ENCODE measurements at regions not wholly inside any gene's neighbourhood (a gene's known extent, or its start where the extent isn't known, plus 50 kb on each side); places are given as distances from the start of the nearest gene placed in this dataset.

DNA sequence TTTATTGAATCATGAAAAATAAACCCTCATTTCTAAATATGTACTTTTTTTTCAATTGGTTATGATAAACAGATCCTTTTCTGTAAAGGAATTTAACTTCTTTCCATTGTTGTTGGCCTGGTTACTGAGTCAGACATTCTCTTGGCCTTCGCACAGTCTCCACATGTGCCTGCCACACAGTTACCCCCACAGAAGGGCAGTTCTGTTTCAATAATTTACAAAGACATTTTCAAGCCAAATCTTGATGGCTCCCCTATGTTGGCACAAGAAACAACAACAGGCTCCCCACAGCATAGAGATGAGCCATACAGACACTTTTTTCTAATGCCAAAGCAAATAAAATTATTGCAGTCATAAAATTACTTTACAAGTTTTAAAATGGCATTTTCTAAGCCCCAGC lies 55.6 kb upstream of the BEND6 start:
- Histone ChIP-seq H3K27ac (no peak overlapping the region), H3K27me3 (no peaks in the 10 kb centered on the region), H3K36me3 (no peaks in the 10 kb centered on the region), H3K9me3 (no peaks in the 10 kb centered on the region), H3K4me3 (no peak overlapping the region), H3K4me1 (no peaks in the 10 kb centered on the region)
- TF ChIP-seq, protein P1, sequence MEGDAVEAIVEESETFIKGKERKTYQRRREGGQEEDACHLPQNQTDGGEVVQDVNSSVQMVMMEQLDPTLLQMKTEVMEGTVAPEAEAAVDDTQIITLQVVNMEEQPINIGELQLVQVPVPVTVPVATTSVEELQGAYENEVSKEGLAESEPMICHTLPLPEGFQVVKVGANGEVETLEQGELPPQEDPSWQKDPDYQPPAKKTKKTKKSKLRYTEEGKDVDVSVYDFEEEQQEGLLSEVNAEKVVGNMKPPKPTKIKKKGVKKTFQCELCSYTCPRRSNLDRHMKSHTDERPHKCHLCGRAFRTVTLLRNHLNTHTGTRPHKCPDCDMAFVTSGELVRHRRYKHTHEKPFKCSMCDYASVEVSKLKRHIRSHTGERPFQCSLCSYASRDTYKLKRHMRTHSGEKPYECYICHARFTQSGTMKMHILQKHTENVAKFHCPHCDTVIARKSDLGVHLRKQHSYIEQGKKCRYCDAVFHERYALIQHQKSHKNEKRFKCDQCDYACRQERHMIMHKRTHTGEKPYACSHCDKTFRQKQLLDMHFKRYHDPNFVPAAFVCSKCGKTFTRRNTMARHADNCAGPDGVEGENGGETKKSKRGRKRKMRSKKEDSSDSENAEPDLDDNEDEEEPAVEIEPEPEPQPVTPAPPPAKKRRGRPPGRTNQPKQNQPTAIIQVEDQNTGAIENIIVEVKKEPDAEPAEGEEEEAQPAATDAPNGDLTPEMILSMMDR (IDR thresholded peaks at IDR 0.05) = no peak
- 97 to 98% methylated on average over 1 of the region's 1 CpG for WGBS, 2 donors
- DNase-seq = no peak
- no peak for ATAC-seq
- intact Hi-C loops (cut with DNase I) = no loop called here

DNA sequence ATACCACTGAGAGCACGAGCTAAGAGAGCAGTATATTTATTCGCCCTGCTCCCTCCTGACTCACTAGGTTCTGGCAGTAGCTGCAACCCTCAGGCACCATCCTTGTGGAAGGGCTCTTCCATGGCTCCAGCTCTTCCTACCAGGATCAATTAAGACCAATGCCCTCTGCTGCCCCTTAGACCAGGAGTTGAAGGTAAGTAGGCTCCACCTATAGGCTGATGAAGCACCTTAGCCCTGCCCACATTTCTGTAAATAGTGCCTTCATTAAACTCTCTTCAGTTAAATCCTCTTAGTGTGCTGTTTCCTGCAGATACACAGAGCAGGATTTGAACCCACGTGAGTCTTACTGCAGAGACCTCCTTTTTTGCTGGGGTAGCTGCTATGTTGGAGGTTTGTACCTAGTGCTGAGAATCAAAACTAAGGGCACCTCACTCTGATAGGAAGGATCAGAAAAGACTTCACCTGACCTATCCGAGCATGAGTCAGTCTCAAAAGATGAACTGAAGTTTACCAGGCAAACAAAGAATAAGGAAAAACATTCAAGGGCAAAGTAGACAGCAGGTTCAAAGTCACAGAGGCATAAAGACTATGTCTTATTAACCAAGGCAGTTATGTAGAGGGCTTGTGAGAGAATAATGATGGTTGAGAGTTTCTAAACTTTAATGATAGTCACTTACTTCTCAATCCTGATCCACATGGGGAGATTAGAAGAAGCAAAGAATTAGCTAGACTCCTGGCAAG lies 56.9 kb upstream of the BEND6 start:
- H3K9me3 ChIP-seq = no peaks in the 10 kb centered on the region
- intact Hi-C loops (cut with DNase I) = no loop called here
- no peaks in the 10 kb centered on the region for H3K36me3 ChIP-seq
- DNase-seq (no peak), ATAC-seq (no peak)
- no peak overlapping the region for H3K27ac ChIP-seq
- H3K27me3 ChIP-seq = no peaks in the 10 kb centered on the region
- no peak overlapping the region for H3K4me3 ChIP-seq
- WGBS, 2 donors = 90 to 96% methylated on average over 4 of the region's 4 CpGs
- no peaks in the 10 kb centered on the region for H3K4me1 ChIP-seq
- TF ChIP-seq, protein P1 (IDR thresholded peaks at IDR 0.05) = no peak

DNA sequence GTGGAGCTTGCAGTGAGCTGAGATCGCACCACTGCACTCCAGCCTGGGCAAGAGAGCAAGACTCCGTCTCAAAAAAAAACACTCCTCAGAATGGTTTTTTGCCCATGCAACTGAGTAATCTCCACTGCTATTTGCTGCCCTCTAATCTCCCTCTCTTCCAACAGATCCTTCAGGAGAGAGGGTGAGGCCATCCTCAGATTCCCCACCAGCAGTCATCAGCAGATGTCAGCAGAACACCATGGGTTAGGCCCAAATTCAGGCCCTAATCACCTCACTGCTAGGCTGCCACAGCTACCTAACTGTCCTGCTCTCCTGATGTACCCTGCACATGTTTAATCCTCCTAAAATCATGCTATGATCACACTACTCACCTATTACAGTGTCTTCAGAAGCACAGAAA lies 63.2 kb upstream of the BEND6 start:
- WGBS, 2 donors = 97% methylated on average over 2 of the region's 2 CpGs
- no peaks in the 10 kb centered on the region for H3K27me3 ChIP-seq
- H3K27ac ChIP-seq = no peak overlapping the region
- DNase-seq (no peak), ATAC-seq (no peak)
- no peaks in the 10 kb centered on the region for H3K9me3 ChIP-seq
- no peaks in the 10 kb centered on the region for H3K36me3 ChIP-seq
- intact Hi-C loops (cut with DNase I) = no loop called here
- peaks cover 0 to 8% (median 0%) of the 10 kb centered on the region in 9 donors for H3K4me1 ChIP-seq
- no peak overlapping the region for H3K4me3 ChIP-seq
- TF ChIP-seq, protein P1 (IDR thresholded peaks at IDR 0.05) = no peak

DNA sequence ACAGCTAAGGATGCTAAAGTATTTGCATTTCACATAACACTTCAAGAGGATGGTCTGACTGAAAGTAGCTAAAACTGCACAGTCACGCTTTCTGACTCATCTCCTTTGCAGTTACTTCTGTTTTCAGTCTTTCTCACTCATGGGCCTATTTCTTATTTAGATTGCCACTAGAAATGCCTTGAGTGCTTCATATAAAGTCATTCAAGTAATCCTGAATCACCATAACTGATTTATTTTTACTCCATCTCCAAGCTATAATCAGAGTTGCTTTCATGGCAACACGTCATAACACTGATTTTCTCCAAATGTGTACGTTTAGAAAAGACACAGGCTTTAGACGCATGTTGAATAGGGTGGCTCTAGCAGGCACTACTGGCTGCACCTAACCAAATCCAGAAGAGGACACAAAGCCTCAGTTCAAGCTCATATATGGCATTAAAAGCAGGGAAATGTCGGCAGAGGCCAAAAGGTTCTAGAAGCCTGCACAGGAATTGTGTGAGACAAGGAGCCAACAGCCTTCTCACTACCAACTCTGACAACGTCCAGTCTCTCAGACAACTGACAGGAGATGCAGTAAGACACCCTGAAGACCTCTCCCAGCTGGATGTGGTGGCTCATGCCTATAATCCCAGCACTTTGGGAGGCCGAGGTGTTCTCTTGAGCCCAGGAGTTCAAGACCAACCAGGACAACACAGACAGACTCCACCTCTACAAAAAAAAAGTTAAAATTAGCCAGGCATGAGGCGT lies 64.1 kb upstream of the BEND6 start:
- no peak overlapping the region for H3K4me3 ChIP-seq
- peaks cover 0 to 8% (median 0%) of the 10 kb centered on the region in 9 donors for H3K4me1 ChIP-seq
- TF ChIP-seq, protein P1 (IDR thresholded peaks at IDR 0.05) = no peak
- no peaks in the 10 kb centered on the region for H3K9me3 ChIP-seq
- no peak overlapping the region for H3K27ac ChIP-seq
- DNase-seq (no peak), ATAC-seq (no peak)
- intact Hi-C loops (cut with DNase I) = no loop called here
- no peaks in the 10 kb centered on the region for H3K27me3 ChIP-seq
- no peaks in the 10 kb centered on the region for H3K36me3 ChIP-seq
- 84 to 86% methylated on average over 8 of the region's 8 CpGs for WGBS, 2 donors

Measured in heart right ventricle (tissue), 16 donors.